Adrenal gland (tissue), 5 donors: ENCODE measurements at regions not wholly inside any gene's neighbourhood (a gene's known extent, or its start where the extent isn't known, plus 50 kb on each side); places are given as distances from the start of the nearest gene placed in this dataset.

Source experiments
- POLR2A ChIP-seq, 2 donors: fragments of 450-650 bp; IDR thresholded peaks; one replicate each; pipeline ENCODE4 v1.6.1; 2017; ENCODE audit warnings: antibody characterized with exemption in 2 of 2, mild to moderate bottlenecking in 2 of 2, moderate library complexity in 1 of 2
- TF ChIP-seq, protein P1 (sequence below), 6 experiments: fragments of 450-650 bp in 4 of 6; fragments of 200-600 bp in 2 of 6; sonication (generic) in 1 of 6; IDR thresholded peaks; 1 replicate in 5 of 6; 2 replicates in 1 of 6; pipeline versions ENCODE4 v1.5.1 to v1.8.0; 2016 to 2021; ENCODE audit warnings: antibody characterized with exemption in 6 of 6, mild to moderate bottlenecking in 2 of 6, moderate library complexity in 1 of 6
- donor health status: DM: no; HTN: no; CAD: no.

DNA sequence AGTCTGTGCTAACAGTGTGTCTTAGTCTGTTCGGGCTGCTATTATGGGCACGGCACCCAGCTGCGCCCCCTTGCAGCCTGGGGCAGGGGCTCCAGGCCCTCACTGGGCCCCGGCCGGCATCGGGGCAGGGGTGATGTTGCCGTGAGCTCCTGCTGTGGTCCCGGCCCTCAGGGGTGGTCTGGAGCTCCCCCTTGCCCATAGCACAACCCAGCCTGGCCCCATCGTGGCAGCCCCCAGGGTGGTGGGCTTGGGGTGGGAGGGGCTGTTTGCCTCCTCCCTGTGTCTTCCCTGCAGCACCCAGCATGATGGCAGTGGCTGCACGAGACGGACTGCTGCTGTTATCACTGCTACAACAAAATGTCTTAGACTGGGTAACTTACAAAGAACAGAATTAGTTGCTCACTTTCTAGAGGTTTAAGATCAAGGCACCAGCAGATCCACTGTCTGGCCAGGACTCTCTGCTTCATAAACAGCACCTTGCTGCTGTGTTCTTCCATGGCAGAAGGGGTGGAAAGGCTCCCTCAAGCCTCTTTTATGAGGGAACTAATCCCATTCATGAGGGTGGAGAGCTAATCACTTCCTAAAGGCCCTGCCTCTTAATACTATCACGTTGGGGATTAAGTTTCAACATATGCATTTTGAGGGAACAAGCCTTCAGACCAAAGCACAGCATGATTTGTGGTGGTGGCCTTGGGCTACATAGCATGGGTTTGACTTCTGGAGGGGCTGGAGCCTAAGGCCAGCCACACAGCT lies 149.5 kb downstream of the SEC23IP start:
- TF ChIP-seq, protein P1, sequence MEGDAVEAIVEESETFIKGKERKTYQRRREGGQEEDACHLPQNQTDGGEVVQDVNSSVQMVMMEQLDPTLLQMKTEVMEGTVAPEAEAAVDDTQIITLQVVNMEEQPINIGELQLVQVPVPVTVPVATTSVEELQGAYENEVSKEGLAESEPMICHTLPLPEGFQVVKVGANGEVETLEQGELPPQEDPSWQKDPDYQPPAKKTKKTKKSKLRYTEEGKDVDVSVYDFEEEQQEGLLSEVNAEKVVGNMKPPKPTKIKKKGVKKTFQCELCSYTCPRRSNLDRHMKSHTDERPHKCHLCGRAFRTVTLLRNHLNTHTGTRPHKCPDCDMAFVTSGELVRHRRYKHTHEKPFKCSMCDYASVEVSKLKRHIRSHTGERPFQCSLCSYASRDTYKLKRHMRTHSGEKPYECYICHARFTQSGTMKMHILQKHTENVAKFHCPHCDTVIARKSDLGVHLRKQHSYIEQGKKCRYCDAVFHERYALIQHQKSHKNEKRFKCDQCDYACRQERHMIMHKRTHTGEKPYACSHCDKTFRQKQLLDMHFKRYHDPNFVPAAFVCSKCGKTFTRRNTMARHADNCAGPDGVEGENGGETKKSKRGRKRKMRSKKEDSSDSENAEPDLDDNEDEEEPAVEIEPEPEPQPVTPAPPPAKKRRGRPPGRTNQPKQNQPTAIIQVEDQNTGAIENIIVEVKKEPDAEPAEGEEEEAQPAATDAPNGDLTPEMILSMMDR (IDR thresholded peaks at IDR 0.05): no peak
- TF ChIP-seq POLR2A (IDR thresholded peaks at IDR 0.05): no peak
